ENCODE measurements at regions not wholly inside any gene's neighbourhood (a gene's known extent, or its start where the extent isn't known, plus 50 kb on each side); places are given as distances from the start of the nearest gene placed in this dataset.

DNA sequence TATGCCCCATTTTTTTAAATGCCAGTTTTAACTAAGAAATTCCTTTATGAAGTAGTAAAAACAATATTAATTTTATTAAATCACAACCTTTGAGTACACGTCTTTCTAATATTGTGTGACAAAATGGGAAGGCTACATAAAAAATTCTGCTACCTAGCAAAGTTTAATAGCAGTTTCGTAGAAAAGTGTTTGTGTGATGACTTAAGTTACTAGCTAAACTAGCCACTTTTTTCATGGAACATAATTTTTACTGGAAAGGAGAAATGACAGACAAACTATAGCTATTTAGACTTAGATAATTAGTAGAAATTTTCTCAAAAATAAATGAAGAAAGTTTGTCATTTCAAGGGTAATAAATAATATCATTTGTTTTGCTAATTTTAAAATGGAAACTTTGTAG is 153.1 kb downstream of the GPAM start (continued):
- TF ChIP-seq, protein P1, sequence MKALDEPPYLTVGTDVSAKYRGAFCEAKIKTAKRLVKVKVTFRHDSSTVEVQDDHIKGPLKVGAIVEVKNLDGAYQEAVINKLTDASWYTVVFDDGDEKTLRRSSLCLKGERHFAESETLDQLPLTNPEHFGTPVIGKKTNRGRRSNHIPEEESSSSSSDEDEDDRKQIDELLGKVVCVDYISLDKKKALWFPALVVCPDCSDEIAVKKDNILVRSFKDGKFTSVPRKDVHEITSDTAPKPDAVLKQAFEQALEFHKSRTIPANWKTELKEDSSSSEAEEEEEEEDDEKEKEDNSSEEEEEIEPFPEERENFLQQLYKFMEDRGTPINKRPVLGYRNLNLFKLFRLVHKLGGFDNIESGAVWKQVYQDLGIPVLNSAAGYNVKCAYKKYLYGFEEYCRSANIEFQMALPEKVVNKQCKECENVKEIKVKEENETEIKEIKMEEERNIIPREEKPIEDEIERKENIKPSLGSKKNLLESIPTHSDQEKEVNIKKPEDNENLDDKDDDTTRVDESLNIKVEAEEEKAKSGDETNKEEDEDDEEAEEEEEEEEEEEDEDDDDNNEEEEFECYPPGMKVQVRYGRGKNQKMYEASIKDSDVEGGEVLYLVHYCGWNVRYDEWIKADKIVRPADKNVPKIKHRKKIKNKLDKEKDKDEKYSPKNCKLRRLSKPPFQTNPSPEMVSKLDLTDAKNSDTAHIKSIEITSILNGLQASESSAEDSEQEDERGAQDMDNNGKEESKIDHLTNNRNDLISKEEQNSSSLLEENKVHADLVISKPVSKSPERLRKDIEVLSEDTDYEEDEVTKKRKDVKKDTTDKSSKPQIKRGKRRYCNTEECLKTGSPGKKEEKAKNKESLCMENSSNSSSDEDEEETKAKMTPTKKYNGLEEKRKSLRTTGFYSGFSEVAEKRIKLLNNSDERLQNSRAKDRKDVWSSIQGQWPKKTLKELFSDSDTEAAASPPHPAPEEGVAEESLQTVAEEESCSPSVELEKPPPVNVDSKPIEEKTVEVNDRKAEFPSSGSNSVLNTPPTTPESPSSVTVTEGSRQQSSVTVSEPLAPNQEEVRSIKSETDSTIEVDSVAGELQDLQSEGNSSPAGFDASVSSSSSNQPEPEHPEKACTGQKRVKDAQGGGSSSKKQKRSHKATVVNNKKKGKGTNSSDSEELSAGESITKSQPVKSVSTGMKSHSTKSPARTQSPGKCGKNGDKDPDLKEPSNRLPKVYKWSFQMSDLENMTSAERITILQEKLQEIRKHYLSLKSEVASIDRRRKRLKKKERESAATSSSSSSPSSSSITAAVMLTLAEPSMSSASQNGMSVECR (CRISPR knock-in tag; IDR thresholded peaks at IDR 0.05; ENCODE audit: borderline replicate concordance) = no peak
- no peak for TF ChIP-seq EMX1 (CRISPR knock-in tag; IDR thresholded peaks at IDR 0.05)
- TF ChIP-seq, protein P2, sequence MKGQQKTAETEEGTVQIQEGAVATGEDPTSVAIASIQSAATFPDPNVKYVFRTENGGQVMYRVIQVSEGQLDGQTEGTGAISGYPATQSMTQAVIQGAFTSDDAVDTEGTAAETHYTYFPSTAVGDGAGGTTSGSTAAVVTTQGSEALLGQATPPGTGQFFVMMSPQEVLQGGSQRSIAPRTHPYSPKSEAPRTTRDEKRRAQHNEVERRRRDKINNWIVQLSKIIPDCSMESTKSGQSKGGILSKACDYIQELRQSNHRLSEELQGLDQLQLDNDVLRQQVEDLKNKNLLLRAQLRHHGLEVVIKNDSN (CRISPR knock-in tag; IDR thresholded peaks at IDR 0.05) = no peak
- TF ChIP-seq, protein P3, sequence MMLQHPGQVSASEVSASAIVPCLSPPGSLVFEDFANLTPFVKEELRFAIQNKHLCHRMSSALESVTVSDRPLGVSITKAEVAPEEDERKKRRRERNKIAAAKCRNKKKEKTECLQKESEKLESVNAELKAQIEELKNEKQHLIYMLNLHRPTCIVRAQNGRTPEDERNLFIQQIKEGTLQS (CRISPR knock-in tag; conservative IDR thresholded peaks at IDR 0.05) = no peak
- TF ChIP-seq, protein P4, sequence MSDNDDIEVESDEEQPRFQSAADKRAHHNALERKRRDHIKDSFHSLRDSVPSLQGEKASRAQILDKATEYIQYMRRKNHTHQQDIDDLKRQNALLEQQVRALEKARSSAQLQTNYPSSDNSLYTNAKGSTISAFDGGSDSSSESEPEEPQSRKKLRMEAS (CRISPR knock-in tag; IDR thresholded peaks at IDR 0.05) = no peak
- TF ChIP-seq SOX15 (CRISPR knock-in tag; IDR thresholded peaks at IDR 0.05) = no peak
- TF ChIP-seq, protein P5, sequence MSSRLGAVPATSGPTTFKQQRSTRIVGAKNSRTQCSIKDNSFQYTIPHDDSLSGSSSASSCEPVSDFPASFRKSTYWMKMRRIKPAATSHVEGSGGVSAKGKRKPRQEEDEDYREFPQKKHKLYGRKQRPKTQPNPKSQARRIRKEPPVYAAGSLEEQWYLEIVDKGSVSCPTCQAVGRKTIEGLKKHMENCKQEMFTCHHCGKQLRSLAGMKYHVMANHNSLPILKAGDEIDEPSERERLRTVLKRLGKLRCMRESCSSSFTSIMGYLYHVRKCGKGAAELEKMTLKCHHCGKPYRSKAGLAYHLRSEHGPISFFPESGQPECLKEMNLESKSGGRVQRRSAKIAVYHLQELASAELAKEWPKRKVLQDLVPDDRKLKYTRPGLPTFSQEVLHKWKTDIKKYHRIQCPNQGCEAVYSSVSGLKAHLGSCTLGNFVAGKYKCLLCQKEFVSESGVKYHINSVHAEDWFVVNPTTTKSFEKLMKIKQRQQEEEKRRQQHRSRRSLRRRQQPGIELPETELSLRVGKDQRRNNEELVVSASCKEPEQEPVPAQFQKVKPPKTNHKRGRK (CRISPR knock-in tag; IDR thresholded peaks at IDR 0.05; ENCODE audit: borderline replicate concordance) = no peak
- TF ChIP-seq, protein P6, sequence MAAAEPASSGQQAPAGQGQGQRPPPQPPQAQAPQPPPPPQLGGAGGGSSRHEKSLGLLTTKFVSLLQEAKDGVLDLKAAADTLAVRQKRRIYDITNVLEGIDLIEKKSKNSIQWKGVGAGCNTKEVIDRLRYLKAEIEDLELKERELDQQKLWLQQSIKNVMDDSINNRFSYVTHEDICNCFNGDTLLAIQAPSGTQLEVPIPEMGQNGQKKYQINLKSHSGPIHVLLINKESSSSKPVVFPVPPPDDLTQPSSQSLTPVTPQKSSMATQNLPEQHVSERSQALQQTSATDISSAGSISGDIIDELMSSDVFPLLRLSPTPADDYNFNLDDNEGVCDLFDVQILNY (CRISPR knock-in tag; IDR thresholded peaks at IDR 0.05) = no peak
- no peak for TF ChIP-seq RELA (CRISPR knock-in tag; IDR thresholded peaks at IDR 0.05; ENCODE audit: borderline replicate concordance)
- TF ChIP-seq, protein P7, sequence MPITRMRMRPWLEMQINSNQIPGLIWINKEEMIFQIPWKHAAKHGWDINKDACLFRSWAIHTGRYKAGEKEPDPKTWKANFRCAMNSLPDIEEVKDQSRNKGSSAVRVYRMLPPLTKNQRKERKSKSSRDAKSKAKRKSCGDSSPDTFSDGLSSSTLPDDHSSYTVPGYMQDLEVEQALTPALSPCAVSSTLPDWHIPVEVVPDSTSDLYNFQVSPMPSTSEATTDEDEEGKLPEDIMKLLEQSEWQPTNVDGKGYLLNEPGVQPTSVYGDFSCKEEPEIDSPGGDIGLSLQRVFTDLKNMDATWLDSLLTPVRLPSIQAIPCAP (CRISPR knock-in tag; IDR thresholded peaks at IDR 0.05) = no peak
- no peak for TF ChIP-seq ZNF219 (CRISPR knock-in tag; IDR thresholded peaks at IDR 0.05; ENCODE audit: borderline replicate concordance)

DNA sequence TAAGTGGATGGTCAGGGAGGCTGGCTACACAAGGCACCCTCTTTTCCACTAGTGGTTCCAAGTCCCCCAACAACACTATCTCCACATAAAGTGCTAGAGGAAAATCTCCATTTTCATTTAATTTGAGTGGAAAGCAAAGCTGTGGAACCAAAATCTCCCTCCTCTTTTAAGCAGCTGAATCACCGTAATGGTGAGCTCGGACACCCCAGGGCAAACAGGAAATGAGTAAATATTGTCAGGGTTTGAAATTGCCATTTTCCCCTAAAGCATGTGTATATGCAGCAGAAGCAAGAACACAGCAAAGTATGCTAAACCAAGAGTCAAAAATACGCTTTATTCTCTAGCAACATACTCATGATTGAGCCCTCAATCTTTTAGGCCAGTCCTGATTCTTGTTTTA is 143.7 kb downstream of the GPAM start:
- POLR2A ChIA-PET = no interaction called here
- ATAC-seq = no peak
- Mint-ChIP-seq H3K4me1 (peaks cover 4% of the 10 kb centered on the region; the same call in 1 of the 2 replicates), H3K9me3 (peaks cover 33% of the 10 kb centered on the region), H3K27me3 (ENCODE audit: low read depth) (no peaks in the 10 kb centered on the region), H3K27ac (no peak overlapping the region), H3K36me3 (peaks cover 4% of the 10 kb centered on the region), H3K4me3 (no peak overlapping the region)
- CTCF ChIA-PET = interaction anchor here (1.6 kb wide), 1 partner anchor 97 kb away, joined by 8 read pairs; no protein-coding TSS in a partner anchor
- TF ChIP-seq, protein P6 (CRISPR knock-in tag; IDR thresholded peaks at IDR 0.05) = no peak
- TF ChIP-seq, protein P8, sequence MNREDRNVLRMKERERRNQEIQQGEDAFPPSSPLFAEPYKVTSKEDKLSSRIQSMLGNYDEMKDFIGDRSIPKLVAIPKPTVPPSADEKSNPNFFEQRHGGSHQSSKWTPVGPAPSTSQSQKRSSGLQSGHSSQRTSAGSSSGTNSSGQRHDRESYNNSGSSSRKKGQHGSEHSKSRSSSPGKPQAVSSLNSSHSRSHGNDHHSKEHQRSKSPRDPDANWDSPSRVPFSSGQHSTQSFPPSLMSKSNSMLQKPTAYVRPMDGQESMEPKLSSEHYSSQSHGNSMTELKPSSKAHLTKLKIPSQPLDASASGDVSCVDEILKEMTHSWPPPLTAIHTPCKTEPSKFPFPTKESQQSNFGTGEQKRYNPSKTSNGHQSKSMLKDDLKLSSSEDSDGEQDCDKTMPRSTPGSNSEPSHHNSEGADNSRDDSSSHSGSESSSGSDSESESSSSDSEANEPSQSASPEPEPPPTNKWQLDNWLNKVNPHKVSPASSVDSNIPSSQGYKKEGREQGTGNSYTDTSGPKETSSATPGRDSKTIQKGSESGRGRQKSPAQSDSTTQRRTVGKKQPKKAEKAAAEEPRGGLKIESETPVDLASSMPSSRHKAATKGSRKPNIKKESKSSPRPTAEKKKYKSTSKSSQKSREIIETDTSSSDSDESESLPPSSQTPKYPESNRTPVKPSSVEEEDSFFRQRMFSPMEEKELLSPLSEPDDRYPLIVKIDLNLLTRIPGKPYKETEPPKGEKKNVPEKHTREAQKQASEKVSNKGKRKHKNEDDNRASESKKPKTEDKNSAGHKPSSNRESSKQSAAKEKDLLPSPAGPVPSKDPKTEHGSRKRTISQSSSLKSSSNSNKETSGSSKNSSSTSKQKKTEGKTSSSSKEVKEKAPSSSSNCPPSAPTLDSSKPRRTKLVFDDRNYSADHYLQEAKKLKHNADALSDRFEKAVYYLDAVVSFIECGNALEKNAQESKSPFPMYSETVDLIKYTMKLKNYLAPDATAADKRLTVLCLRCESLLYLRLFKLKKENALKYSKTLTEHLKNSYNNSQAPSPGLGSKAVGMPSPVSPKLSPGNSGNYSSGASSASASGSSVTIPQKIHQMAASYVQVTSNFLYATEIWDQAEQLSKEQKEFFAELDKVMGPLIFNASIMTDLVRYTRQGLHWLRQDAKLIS (CRISPR knock-in tag; IDR thresholded peaks at IDR 0.05; ENCODE audit: borderline replicate concordance) = no peak
- no peak for DNase-seq (ENCODE audit: low spot score)

All from WTC11 (cell line).